Gastroesophageal sphincter (tissue), 4 donors: ENCODE measurements at regions not wholly inside any gene's neighbourhood (a gene's known extent, or its start where the extent isn't known, plus 50 kb on each side); places are given as distances from the start of the nearest gene placed in this dataset.

Source experiments
- ATAC-seq: fragments of 150-250 bp; one replicate; pipeline ENCODE4 v1.9.1; 2016; ENCODE audit warnings: mild to moderate bottlenecking, moderate library complexity
- H3K27ac ChIP-seq, 4 donors: fragments of 200-600 bp; sonication (generic) in 3 of 4; 1 replicate in 3 of 4; 2 replicates in 1 of 4; pipeline ENCODE4 v1.5.1; 2016 to 2019
- H3K27me3 ChIP-seq: fragments of 200-600 bp; sonication (generic); one replicate; pipeline ENCODE4 v1.5.1; 2019
- H3K36me3 ChIP-seq, 2 donors: fragments of 200-600 bp; sonication (generic); one replicate each; pipeline ENCODE4 v1.5.1; 2019; ENCODE audit warnings: control low read depth in 1 of 2
- H3K4me1 ChIP-seq, 3 donors: fragments of 200-600 bp; sonication (generic); 1 replicate in 2 of 3; 2 replicates in 1 of 3; pipeline ENCODE4 v1.5.1; 2016 to 2019; ENCODE audit warnings: control low read depth in 2 of 3
- H3K4me3 ChIP-seq, 2 donors: fragments of 200-600 bp; sonication (generic); one replicate each; pipeline ENCODE4 v1.5.1; 2019; ENCODE audit warnings: mild to moderate bottlenecking in 1 of 2, moderate library complexity in 1 of 2
- H3K9me3 ChIP-seq, 3 donors: fragments of 200-600 bp; sonication (generic); one replicate each; pipeline ENCODE4 v1.5.1; 2017 to 2019; ENCODE audit warnings: control low read depth in 2 of 3
- CTCF ChIP-seq, 4 experiments: fragments of 200-600 bp in 2 of 4; fragments of 450-650 bp in 2 of 4; sonication (generic) in 1 of 4; IDR thresholded peaks; one replicate each; pipeline ENCODE4 v1.5.1; 2017 to 2019; ENCODE audit warnings: antibody characterized with exemption in 4 of 4, mild to moderate bottlenecking in 2 of 4, moderate library complexity in 2 of 4
- EP300 ChIP-seq: sonication (generic); formaldehyde crosslinking; IDR thresholded peaks from one replicate; pipeline ENCODE4 v1.6.1; 2017; ENCODE audit warnings: antibody characterized with exemption, mild to moderate bottlenecking
- POLR2A ChIP-seq, 2 donors: fragments of 450-650 bp; IDR thresholded peaks; one replicate each; pipeline ENCODE4 v1.6.1; 2017; ENCODE audit warnings: antibody characterized with exemption in 2 of 2, mild to moderate bottlenecking in 2 of 2, moderate library complexity in 1 of 2
- POLR2AphosphoS5 ChIP-seq: sonication (generic); formaldehyde crosslinking; IDR thresholded peaks from one replicate; pipeline ENCODE4 v1.6.1; 2017; ENCODE audit warnings: antibody characterized with exemption
- WGBS, 2 donors: methylation state at CpG; one replicate each; pipeline ENCODE4 v1.1.5; 2018; ENCODE audit warnings: low coverage in 1 of 2; 5-methylcytosine and 5-hydroxymethylcytosine counted together

- Histone ChIP-seq H3K36me3 (no peaks in the 10 kb centered on the region), H3K9me3 (no peaks in the 10 kb centered on the region), H3K27me3 (no peaks in the 10 kb centered on the region), H3K4me3 (no peak overlapping the region), H3K27ac (no peak overlapping the region), H3K4me1 (peaks cover 0 to 59% (median 21%) of the 10 kb centered on the region in 3 donors)
- no peak for TF ChIP-seq POLR2AphosphoS5
- no peak for TF ChIP-seq EP300
- no peak for TF ChIP-seq CTCF (IDR thresholded peaks at IDR 0.05)
- no peak for TF ChIP-seq POLR2A (IDR thresholded peaks at IDR 0.05)
- WGBS, 2 donors: 78 to 92% methylated on average over 2 to 4 of the region's 5 CpGs
- ATAC-seq: no peak
These were observed 137.8 kb downstream of the CSNK2A3 start for GRCh38 chr11:11215058-11215815.

- TF ChIP-seq CTCF (IDR thresholded peaks at IDR 0.05): no peak
- TF ChIP-seq POLR2A (IDR thresholded peaks at IDR 0.05): no peak
- TF ChIP-seq EP300: no peak
- no peak for TF ChIP-seq POLR2AphosphoS5
- peaks cover 0 to 40% (median 21%) of the 10 kb centered on the region in 3 donors for H3K4me1 ChIP-seq
- H3K9me3 ChIP-seq: no peaks in the 10 kb centered on the region
- no peak overlapping the region for H3K4me3 ChIP-seq
- H3K27me3 ChIP-seq: no peaks in the 10 kb centered on the region
- WGBS, 2 donors: 33 to 69% methylated on average over 1 to 4 of the region's 4 CpGs
- ATAC-seq: no peak
- H3K27ac ChIP-seq: peak overlapping the region in 3 of 4 donors; percentile 12 to 37 (median 32)
- H3K36me3 ChIP-seq: no peaks in the 10 kb centered on the region
These were observed 139.9 kb downstream of the CSNK2A3 start for GRCh38 chr11:11213117-11213516.

- Histone ChIP-seq H3K4me1 (peaks cover 0 to 40% (median 21%) of the 10 kb centered on the region in 3 donors), H3K4me3 (no peak overlapping the region), H3K9me3 (no peaks in the 10 kb centered on the region), H3K27ac (peak overlapping the region in 3 of 4 donors; percentile 14 to 52 (median 50)), H3K27me3 (no peaks in the 10 kb centered on the region), H3K36me3 (no peaks in the 10 kb centered on the region)
- TF ChIP-seq EP300 (no peak), POLR2AphosphoS5 (no peak), CTCF (IDR thresholded peaks at IDR 0.05) (no peak), POLR2A (IDR thresholded peaks at IDR 0.05) (no peak)
- ATAC-seq: no peak
These were observed 141.2 kb downstream of the CSNK2A3 start for GRCh38 chr11:11211888-11212287.

- no peak for ATAC-seq
- Histone ChIP-seq H3K27ac (peak overlapping the region in 3 of 4 donors; percentile 20 to 52 (median 50)), H3K4me1 (peaks cover 0 to 40% (median 21%) of the 10 kb centered on the region in 3 donors), H3K4me3 (no peak overlapping the region), H3K36me3 (no peaks in the 10 kb centered on the region), H3K27me3 (no peaks in the 10 kb centered on the region), H3K9me3 (no peaks in the 10 kb centered on the region)
- no peak for TF ChIP-seq POLR2A (IDR thresholded peaks at IDR 0.05)
- TF ChIP-seq POLR2AphosphoS5: peak; percentile 22
- no peak for TF ChIP-seq EP300
- no peak for TF ChIP-seq CTCF (IDR thresholded peaks at IDR 0.05)
- WGBS, 2 donors: 26 to 39% methylated on average over 7 of the region's 7 CpGs
These were observed 141.9 kb downstream of the CSNK2A3 start for GRCh38 chr11:11211186-11211585.

GRCh38 chr11:11210446-11210845 is 142.6 kb downstream of the CSNK2A3 start:
- H3K27ac ChIP-seq: no peak overlapping the region
- no peak for ATAC-seq
- no peaks in the 10 kb centered on the region for H3K9me3 ChIP-seq
- 55 to 78% methylated on average over 2 to 3 of the region's 3 CpGs for WGBS, 2 donors
- no peaks in the 10 kb centered on the region for H3K36me3 ChIP-seq
- H3K27me3 ChIP-seq: no peaks in the 10 kb centered on the region
- H3K4me3 ChIP-seq: no peak overlapping the region
- TF ChIP-seq EP300 (no peak), CTCF (IDR thresholded peaks at IDR 0.05) (no peak), POLR2A (IDR thresholded peaks at IDR 0.05) (no peak), POLR2AphosphoS5 (no peak)
- peaks cover 0 to 40% (median 21%) of the 10 kb centered on the region in 3 donors for H3K4me1 ChIP-seq
